Sigmoid colon (tissue), 6 donors: ENCODE measurements at regions not wholly inside any gene's neighbourhood (a gene's known extent, or its start where the extent isn't known, plus 50 kb on each side); places are given as distances from the start of the nearest gene placed in this dataset.

Source experiments
- DNase-seq: peaks from one replicate; pipeline ENCODE4 v3.0.0-alpha.2; 2019
- H3K27ac ChIP-seq, 4 donors: fragments of 200-600 bp; sonication (generic); one replicate each; pipeline ENCODE4 v1.5.1; 2016 to 2019; ENCODE audit warnings: mild to moderate bottlenecking in 1 of 4
- H3K27me3 ChIP-seq, 3 donors: fragments of 200-600 bp; sonication (generic); one replicate each; pipeline ENCODE4 v1.5.1; 2019; ENCODE audit warnings: mild to moderate bottlenecking in 1 of 3
- H3K36me3 ChIP-seq, 4 donors: fragments of 200-600 bp; sonication (generic); one replicate each; pipeline ENCODE4 v1.5.1; 2016 to 2019
- H3K4me1 ChIP-seq, 4 donors: fragments of 200-600 bp; sonication (generic); one replicate each; pipeline ENCODE4 v1.5.1; 2017 to 2019
- H3K4me3 ChIP-seq, 4 donors: fragments of 200-600 bp; sonication (generic); one replicate each; pipeline ENCODE4 v1.5.1; 2017 to 2019; ENCODE audit warnings: mild to moderate bottlenecking in 2 of 4, moderate library complexity in 1 of 4
- H3K9me3 ChIP-seq, 4 donors: fragments of 200-600 bp in 3 of 4; sonication (generic) in 3 of 4; one replicate each; pipeline versions ENCODE4 v1.5.1 to v1.6.1; 2013 to 2019
- CTCF ChIP-seq, 4 experiments: fragments of 450-650 bp in 3 of 4; fragments of 200-600 bp in 1 of 4; IDR thresholded peaks; one replicate each; pipeline ENCODE4 v1.5.1; 2016 to 2019; ENCODE audit warnings: antibody characterized with exemption in 4 of 4, mild to moderate bottlenecking in 3 of 4, moderate library complexity in 2 of 4
- EP300 ChIP-seq, 4 donors: sonication (generic); formaldehyde crosslinking; IDR thresholded peaks; one replicate each; pipeline ENCODE4 v1.6.1; 2017; ENCODE audit warnings: antibody characterized with exemption in 4 of 4
- POLR2A ChIP-seq, 2 donors: fragments of 450-650 bp; IDR thresholded peaks; one replicate each; pipeline ENCODE4 v1.6.1; 2016; ENCODE audit warnings: antibody characterized with exemption in 2 of 2, mild to moderate bottlenecking in 2 of 2, moderate library complexity in 2 of 2
- POLR2AphosphoS5 ChIP-seq, 4 donors: sonication (generic); formaldehyde crosslinking; IDR thresholded peaks; one replicate each; pipeline ENCODE4 v1.6.1; 2017; ENCODE audit warnings: antibody characterized with exemption in 4 of 4
- WGBS, 2 donors: extraction: QIAGEN DNeasy Blood & Tissue Kit; methylation state at CpG; one replicate each; pipeline ENCODE4 v1.1.7; 2013; 5-methylcytosine and 5-hydroxymethylcytosine counted together
- intact Hi-C: fragments of 100-400 bp; cut with DNase I; formaldehyde crosslinking; loops from one replicate; pipeline ENCODE4 v1.15.1; 2023
- donor health status: healthy with polysubstance abuse.
- donor health status: healthy.

- intact Hi-C loops: no loop called here
- Histone ChIP-seq H3K4me1 (peaks cover 0 to 11% (median 8%) of the 10 kb centered on the region in 4 donors), H3K27ac (no peak overlapping the region), H3K4me3 (no peak overlapping the region), H3K36me3 (no peaks in the 10 kb centered on the region), H3K27me3 (no peaks in the 10 kb centered on the region), H3K9me3 (no peaks in the 10 kb centered on the region)
- WGBS, 2 donors: 5 to 9% methylated on average over 8 of the region's 8 CpGs
- TF ChIP-seq POLR2A (IDR thresholded peaks at IDR 0.05): no peak
- peak in 3 of 4 experiments; percentile 40 to 81 (median 52) for TF ChIP-seq CTCF (IDR thresholded peaks at IDR 0.05)
- DNase-seq: peak; percentile 44
Measured at GRCh38 chr11:23540101-23540561, 679.9 kb upstream of the CCDC179 start.

- TF ChIP-seq POLR2A (IDR thresholded peaks at IDR 0.05) (no peak), EP300 (IDR thresholded peaks at IDR 0.05) (no peak), POLR2AphosphoS5 (IDR thresholded peaks at IDR 0.05) (no peak), CTCF (IDR thresholded peaks at IDR 0.05) (no peak)
- H3K4me3 ChIP-seq: no peak overlapping the region
Measured at GRCh38 chr11:23542189-23542588, 681.9 kb upstream of the CCDC179 start.

GRCh38 chr11:23542816-23543215 is 682.5 kb upstream of the CCDC179 start:
- H3K27ac ChIP-seq: no peak overlapping the region
- no peaks in the 10 kb centered on the region for H3K27me3 ChIP-seq
- H3K9me3 ChIP-seq: no peaks in the 10 kb centered on the region
- peaks cover 0 to 11% (median 8%) of the 10 kb centered on the region in 4 donors for H3K4me1 ChIP-seq
- WGBS, 2 donors: 65 to 82% methylated on average over 3 of the region's 3 CpGs
- no peak overlapping the region for H3K4me3 ChIP-seq
- H3K36me3 ChIP-seq: no peaks in the 10 kb centered on the region
- DNase-seq: no peak
- intact Hi-C loops: no loop called here
- TF ChIP-seq CTCF (IDR thresholded peaks at IDR 0.05) (no peak), POLR2AphosphoS5 (IDR thresholded peaks at IDR 0.05) (no peak)

More at GRCh38 chr11:23542189-23542588, 681.9 kb upstream of the CCDC179 start:
- Histone ChIP-seq H3K27ac (no peak overlapping the region), H3K4me1 (peaks cover 0 to 11% (median 8%) of the 10 kb centered on the region in 4 donors), H3K27me3 (no peaks in the 10 kb centered on the region), H3K36me3 (no peaks in the 10 kb centered on the region), H3K9me3 (no peaks in the 10 kb centered on the region)
- WGBS, 2 donors: 21 to 78% methylated on average over 1 of the region's 1 CpG
- no peak for DNase-seq
- intact Hi-C loops: no loop called here

- Histone ChIP-seq H3K4me1 (peaks cover 0 to 11% (median 8%) of the 10 kb centered on the region in 4 donors), H3K27me3 (no peaks in the 10 kb centered on the region), H3K4me3 (no peak overlapping the region), H3K9me3 (no peaks in the 10 kb centered on the region), H3K27ac (no peak overlapping the region), H3K36me3 (no peaks in the 10 kb centered on the region)
- intact Hi-C loops: no loop called here
- TF ChIP-seq CTCF (IDR thresholded peaks at IDR 0.05): no peak
- TF ChIP-seq POLR2A (IDR thresholded peaks at IDR 0.05): no peak
- TF ChIP-seq POLR2AphosphoS5 (IDR thresholded peaks at IDR 0.05): no peak
- no peak for TF ChIP-seq EP300 (IDR thresholded peaks at IDR 0.05)
- WGBS, 2 donors: 51 to 72% methylated on average over 3 of the region's 3 CpGs
- no peak for DNase-seq
Measured at GRCh38 chr11:23543651-23544222, 683.5 kb upstream of the CCDC179 start.

- no peaks in the 10 kb centered on the region for H3K9me3 ChIP-seq
- H3K36me3 ChIP-seq: no peaks in the 10 kb centered on the region
- no peaks in the 10 kb centered on the region for H3K27me3 ChIP-seq
- H3K4me1 ChIP-seq: no peaks in the 10 kb centered on the region
- H3K4me3 ChIP-seq: no peak overlapping the region
- DNase-seq: no peak
- WGBS, 2 donors: 88 to 90% methylated on average over 1 of the region's 1 CpG
- no peak for TF ChIP-seq POLR2A (IDR thresholded peaks at IDR 0.05)
- TF ChIP-seq CTCF (IDR thresholded peaks at IDR 0.05): no peak
- no peak for TF ChIP-seq EP300 (IDR thresholded peaks at IDR 0.05)
- H3K27ac ChIP-seq: no peak overlapping the region
- intact Hi-C loops: no loop called here
Measured at GRCh38 chr11:23551706-23552105, 691.4 kb upstream of the CCDC179 start.
